ENCODE measurements at regions not wholly inside any gene's neighbourhood (a gene's known extent, or its start where the extent isn't known, plus 50 kb on each side); places are given as distances from the start of the nearest gene placed in this dataset.

DNA sequence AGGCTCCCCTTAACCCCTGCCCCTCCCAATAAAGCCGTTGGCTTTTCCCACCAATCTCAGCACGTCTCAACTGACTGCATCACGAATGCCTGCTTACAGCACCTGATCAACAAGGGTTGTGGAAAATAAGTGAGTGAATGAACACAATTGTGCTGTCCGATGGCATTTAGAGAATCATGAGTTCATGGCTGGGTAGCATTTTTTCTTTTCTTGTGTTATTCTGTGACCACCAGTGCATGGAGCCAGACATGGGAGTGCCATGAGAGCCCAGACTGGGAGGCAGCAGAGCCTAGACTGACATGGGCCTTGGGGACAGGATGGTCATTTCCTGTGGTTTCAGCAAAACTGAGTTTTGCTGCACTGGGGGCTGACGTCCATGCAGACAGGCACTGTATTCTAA is 254.1 kb upstream of the IGFBP3 start:
- DNase-seq = no peak

DNA sequence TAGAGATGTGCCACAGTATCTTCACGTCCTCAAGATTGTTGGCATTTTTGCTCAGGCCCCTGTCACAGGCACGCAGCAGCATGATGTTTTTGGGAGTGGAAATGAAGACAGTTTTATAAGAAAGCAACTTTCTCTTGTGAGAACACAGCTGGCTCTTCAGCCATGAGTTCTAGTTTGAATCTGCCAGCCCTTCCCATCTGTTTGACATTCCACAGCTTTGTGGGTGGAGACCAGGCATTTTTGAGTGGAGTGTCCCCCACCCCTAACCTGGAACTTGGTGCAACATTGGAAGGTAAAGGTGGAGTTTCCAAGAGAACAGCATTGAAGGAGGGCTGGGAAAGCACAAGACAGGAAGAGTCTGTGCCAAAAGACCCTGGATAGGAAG is 253.1 kb upstream of the IGFBP3 start:
- DNase-seq = no peak

DNA sequence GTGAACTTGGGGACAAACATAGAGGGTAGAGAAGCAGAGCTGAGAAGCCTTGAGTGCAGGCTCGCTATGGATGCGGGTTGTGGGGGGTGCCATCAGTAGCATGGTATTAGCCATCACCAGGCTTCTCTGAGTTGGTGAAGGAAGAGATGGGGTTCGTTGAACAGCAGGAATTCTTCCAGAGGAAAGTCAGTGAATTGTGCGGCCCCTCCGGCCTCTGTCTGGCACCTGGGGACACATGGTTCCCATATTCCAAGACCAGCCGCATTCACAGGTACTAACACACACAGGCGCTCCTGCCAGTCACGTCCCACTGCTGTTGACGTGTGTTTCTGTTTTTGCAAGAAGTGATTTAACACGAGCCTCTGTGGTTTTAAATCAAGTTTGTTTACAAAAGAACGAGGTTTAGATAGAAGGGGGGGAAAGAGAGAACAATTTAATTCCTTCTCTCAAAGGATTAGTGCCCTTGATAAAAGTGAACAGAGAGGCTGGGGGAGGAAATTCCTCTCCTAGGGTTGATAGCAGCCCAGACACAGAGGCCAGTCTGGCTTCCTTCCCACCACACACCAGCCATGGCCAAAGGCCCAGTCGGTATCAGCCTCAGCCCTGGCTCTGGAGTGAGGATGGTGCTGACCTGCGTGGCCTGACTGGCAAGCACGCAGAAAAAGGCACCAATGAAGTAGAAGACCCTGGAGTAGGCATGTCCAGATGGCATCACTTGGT is 252.6 kb upstream of the IGFBP3 start:
- no peak for DNase-seq

DNA sequence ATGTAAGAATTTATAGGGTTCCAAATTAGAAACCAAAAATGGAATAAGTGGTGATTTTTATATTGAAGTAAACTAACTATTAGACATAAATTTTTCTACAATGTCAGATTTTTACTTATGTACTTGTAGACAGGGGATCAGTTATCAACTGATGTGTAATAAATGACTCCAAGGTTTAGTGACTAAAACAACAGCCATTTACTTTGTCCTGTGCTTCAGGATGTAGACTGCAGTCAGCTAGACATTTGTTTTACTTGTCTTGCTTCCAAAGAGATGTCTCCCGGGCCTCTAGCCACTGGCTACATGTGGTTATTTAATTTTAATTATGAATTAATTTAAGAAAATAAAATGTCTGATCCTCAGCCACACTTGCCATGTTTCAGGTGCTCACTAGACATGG is 249.7 kb upstream of the IGFBP3 start:
- DNase-seq = no peak

DNA sequence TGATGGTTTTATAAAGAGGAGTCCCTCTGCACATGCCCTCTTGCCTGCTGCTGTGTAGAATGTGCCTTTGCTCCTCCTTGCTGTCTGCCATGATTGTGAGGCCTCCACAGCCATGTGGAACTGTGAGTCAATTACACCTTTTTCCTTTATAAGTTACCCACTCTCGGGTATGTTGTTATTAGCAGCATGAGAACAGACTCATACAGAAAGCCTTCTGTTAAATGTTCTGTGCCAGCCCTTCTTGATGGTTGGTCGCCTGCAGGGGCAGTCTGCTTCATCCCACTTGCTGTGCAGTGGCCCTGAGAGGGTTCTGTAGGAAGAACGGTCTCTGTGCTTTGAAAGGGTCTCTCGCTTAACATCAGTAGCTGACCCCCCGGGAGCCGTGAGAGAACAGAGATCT is 248.9 kb upstream of the IGFBP3 start:
- DNase-seq = no peak

DNA sequence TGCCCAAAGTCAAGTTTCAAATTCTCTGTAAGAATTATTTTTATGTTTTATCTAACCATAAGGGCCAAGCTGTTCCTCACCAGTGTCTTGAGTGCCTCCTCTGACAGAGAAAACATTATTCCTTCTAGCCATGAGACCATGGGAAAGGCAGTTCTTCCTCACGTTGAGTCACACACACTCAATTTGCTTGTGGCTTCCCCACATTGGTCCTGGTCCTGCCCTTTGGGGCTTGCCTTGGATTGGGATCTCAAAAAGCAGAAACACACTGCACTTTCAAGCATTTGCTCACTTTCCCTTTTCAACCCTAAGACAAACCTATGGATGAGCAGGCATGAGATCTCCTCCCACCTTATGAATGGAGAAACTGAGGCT is 248.3 kb upstream of the IGFBP3 start:
- no peak for DNase-seq

DNA sequence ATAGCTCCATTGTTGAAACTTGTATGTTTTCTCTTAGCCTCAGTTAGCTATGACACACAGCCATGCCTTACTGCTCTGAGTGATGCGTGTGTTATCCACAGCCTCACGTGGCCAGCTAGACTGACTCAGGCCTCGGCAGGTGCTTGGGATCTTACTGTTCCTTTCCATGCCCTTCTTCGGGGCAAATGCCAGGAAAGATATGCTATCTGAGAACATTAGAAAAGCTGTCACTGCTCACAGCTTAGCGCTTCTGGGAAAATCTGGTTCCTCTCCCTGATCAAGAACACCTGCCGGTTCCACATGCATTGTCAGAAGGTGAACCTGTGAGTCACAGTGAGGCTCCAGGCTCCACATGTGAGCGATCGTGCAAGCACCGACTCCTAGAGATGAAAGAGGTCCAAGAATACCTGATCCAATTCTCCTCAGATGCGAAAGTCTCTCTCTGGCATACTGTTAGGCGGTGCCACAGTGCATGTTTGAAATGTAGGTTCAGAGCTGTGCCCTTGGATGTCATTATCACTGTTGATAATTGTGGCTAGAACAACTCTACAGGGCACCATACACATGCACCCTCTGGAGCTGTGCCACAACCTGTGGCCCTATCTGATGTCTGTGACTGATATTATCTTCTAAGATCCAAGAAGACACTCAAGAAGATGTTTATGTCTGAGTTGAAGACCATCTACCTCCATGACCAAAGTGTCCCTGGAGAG is 247.8 kb upstream of the IGFBP3 start:
- no peak for DNase-seq

DNA sequence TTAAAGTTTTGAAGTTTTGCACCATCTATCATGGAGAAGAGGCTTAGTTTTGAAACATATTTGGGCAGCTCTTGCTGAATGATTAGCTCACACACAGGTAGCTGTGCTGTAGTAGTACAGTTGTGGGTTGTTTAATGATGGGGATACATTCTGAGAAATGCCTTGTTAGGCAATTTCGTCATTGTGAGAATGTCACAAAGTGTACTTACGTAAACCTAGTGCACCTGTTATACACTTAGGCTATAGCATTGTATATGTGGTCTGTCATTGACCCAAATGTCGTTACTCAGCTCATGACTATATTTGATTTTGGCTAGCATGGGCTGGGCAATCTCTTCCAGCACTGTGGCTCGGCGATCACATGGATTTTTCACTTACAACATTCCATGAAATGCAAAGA is 247.2 kb upstream of the IGFBP3 start:
- no peak for DNase-seq

DNA sequence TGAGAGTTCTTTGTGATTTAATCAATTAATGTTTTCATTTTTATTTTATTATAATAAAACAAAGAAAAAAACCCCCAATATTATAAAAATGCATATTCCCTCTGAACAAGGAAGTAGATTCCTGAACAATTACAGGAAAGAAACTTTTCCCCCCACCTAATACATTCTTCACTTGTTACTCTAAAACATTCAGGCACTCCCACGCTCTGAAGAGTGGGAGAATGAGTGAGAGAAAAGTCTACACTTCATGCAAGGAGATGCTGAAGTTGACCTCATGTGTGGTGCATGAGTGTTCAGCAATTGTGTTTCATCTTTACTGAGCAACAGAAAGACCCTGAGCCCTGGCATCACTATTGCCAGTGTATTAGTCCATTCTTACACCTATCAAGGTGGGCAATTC is 244.2 kb upstream of the IGFBP3 start:
- DNase-seq = no peak

DNA sequence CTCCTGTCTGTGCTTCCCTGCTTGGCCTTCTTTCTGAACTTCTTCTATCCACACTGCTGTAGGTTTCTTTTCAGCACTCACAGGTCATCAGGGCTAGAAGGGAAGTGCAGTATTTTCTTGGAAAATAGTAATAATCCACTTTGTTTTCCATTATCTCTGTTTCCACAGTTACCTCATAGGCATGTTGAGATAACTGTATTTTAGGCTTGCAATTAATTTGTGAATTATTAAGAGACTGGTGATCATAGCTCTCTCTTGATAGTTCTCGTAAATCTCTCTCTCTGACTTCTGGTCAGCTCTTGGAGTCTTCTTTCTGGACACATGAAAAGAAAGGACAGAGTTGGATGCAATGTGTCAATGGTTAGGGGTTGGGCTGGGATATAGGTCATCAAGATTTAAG is 243.6 kb upstream of the IGFBP3 start:
- no peak for DNase-seq

DNA sequence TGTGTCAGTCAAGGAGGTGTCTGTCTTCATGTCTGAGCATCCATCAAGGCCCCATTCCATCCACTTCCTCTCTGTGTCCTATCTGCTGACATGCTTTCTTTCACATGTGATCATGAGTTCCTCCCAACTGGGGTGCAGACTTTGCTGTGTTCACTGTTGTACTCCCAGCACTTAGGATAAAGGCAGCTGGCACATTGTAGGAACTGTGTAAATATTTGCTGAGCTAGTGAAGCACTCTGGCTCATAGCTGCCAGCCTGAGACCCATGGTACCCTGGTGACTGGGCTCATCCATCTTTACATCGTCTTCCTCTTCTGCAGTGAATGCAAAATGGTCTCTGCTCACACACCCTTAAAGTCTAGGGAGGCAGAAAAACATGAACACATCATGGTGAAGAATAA is 242.2 kb upstream of the IGFBP3 start:
- no peak for DNase-seq

DNA sequence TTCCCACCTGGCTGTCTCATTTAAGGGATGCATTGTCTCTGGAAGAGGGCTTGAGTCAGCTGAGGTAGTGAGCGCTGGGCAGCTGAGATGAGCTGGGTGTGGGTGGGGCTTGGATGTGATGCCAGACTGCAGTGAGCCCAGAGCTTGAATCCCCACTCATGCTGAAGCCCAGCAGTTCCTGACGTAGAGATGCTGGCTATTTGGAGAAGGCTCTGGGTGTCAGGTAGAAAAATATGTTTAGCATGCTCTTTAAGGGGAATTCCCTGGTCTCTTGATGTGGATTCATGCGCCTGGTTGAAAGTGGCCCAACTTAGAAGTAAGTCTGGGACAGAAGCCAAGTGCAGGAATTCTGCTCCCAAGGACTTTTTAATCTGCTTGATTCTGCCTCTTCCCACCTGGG is 241.5 kb upstream of the IGFBP3 start:
- DNase-seq = no peak

DNA sequence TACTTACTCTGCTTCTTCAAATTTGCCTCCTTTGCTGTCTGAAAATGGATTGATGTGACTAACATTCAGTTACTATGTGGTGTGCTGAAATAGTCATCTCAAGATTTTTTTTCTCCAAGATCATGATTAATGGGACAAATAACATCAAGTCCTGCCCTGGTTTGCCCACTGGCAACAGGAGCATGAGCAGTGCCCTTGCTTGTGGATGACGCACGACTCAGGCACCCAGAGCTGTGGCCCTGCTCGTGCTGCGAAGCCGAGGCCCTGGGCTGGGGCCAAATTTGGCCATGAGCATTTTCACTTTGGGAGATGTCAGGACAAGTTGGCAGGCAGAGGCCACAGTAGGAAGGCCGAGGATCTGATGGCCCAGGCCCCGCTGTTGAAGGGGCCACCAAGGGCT is 239.8 kb upstream of the IGFBP3 start:
- DNase-seq = no peak

DNA sequence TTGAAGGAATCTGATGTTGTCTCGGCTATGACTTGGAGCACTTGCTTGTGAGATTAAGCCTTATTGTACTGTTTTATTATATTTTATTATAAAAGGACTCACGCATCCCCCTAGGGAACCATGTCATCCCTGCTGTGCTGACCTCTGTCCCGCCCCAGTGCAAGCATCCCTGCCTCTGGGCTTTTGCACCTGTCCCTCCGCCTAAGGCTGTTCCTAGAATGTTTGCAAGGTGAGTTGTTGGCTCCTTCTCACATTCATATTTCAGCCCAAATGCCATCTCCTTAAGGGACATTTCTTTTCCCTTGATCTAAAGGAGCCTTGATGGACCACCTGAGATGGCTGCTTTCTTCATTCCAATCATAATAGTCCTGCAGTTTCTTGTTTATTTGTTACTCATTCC is 236.9 kb upstream of the IGFBP3 start:
- no peak for DNase-seq

DNA sequence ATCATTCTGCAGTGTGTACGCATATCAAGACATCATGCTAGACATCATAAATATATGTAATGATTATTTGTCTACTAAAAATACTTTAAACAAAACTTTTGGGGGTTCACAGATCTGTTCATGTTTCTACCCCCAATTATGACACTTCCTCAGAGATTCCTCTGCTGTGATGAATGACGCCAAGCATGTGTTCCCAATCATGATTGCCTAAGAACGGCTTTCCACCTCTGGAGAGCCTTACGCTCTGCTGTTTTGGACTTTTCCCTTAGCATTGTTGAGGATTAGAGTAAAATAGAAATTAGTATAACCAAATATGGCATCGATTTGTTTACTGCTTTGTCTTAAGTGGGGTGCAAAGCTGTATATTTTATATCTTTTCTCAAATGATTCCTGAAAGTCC is 236.3 kb upstream of the IGFBP3 start:
- DNase-seq = no peak

DNA sequence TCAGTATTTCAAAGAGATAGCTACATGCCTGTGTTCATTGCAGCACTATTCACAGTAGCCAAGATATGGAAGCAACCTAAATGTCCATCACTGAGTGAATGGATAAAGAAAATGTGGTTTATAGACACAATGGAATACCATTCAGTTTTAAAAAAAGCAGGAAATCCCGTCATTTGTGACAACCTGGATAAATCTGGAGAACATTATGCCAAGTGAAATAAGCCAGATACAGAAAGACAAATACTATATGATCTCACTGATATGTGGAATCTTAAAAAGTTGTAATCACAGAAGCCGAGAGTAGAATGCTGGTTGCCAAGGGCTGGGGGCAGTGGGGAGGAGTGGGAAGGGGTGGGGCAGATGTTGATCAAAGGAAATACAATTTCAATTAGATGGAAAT is 235.8 kb upstream of the IGFBP3 start:
- DNase-seq = no peak

DNA sequence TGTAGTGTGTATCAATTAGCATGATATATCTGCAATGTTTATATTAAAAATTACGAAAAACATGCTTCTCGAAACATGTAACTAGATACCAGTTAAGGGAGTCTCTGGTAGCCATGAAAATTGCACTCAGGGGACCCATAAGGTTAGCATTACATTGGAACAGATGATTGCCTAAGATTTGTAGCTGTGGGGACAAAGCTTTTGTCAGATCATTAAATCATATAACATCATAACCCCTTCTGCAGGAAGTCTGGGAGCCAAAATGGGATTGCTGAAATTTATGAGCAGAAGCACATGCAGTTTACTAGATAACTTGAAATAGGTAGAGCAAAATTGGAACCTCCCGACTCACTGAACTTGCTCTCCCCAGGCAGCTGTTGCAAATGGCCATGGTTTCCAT is 235.0 kb upstream of the IGFBP3 start:
- no peak for DNase-seq

DNA sequence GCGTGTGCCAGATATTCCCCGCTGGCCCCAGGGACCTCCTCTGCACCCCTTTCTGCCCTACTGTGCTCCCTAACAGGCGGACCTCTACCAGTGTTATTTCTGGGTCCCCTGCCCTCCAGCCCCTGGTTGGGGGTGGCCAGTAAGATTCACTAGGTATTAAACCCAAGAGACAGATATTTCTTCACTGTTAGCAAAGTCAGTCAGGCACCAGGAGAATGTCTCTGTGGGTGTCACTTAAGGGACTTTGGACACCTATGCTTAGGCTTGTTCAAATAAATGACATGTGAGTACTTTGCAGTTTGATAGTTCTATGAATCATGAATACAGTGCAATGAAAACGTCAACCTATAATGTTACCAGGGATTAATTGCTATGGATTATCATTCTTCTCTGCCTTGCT is 234.3 kb upstream of the IGFBP3 start:
- DNase-seq = no peak

DNA sequence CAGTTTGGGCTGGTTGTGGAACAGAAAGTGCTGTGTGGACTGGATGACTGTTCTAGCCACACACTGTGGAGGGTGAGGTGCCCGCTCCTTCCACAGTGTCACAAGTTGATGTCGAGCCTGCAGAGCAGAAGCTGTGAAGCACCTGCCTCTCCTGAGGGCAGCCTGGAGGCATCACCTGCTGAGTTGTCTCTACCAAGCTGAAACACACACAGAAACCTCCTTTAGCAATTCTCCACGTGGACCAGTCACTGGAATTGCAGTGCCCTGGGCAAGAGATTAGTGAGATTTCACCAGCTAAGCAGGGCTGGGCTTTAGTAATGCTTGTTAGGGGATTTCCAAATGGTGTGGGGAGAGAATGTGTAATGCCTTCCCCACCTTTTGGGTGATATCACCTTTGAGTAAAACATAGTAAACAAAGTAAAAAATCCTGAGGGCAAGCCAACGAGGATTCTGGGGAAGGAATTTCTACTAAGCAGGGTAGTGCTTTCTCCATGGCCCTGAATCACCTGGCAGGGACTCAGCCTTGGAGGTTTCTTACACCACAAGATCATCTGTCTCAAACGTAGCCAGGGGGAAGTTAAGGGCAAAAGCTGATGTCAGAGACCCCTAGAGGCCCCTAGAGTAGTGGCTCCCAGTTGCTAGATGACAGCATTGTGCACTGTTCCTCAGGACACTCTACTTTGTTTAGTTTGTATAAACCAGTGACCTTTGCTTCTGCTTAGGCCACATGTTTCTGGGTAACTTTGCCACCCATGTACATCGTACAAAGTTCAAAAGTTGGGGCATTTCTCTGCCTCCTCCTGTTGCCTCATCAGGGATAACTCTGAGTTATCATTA is 233.1 kb upstream of the IGFBP3 start:
- DNase-seq = no peak

DNA sequence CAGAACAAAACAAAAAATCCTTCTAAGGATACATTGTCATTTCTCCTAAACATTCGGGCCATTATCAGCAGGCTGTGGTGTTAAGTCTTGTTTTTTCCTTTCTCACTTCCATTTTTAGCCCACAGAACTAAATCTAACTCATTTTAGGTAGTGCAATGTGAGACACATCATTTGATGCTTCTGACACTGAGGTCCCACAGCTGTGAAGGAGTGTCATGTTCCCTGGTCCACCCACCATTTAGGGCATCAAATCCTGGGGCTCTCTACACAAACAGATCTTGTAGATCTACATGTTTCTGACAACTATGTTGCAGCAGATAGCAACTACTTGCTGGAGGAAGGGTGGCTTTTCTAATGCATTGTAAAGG is 232.5 kb upstream of the IGFBP3 start:
- no peak for DNase-seq

DNA sequence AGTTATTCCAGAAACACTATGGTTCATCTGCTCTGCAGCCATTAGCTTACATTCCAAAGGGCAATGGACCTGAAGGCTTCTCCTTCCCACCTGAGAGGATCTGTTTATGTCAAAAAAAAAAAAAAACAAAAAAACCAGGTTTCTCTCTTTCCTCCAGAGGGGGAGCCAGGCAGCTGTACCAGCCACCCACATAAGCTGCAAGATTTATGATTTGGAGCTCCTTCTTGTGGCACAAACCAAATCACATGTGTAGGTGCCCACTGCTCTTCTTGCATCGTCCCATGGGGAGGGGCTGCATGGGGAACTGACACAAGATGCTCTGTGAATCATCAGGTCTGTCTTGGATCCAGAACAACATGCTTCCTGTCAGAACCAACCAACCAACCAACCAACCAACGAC is 231.6 kb upstream of the IGFBP3 start:
- no peak for DNase-seq

DNA sequence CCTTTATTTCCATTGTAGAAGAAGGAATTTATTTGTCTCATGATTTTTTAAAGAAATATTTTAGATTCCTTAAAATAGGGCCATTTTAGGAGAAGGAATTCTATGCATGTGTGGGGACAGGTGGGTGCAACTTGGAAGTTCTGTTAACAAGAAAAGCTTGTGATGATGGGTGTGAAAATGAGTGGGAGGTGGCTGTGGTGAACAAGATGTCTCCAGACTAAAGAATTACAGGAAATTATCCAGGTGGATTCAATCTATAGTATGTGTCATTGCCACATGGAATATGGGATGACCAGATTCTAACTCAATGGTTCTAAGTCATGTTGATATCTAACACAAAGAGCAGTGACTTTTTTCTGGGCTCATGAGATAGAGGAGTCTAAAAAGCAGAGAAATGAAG is 229.6 kb upstream of the IGFBP3 start:
- no peak for DNase-seq

DNA sequence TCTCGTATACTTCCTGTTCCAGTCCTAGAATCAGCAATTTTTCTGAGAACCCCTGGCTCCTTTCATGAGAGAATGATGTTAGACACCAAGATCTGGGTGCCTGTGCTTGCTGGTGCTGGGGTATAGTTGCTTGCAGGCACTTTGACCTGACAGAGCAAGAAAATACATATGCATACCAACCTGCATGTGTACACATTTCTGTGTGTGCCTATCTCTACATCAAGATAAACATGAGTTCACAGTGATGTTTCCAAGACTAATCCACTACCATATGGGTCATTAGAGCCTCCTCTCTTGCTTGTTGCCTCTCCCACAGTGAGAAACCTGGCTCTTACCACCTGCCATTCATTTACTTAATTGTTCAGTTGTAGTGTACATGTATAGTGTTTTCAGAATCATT is 229.1 kb upstream of the IGFBP3 start:
- DNase-seq = no peak

DNA sequence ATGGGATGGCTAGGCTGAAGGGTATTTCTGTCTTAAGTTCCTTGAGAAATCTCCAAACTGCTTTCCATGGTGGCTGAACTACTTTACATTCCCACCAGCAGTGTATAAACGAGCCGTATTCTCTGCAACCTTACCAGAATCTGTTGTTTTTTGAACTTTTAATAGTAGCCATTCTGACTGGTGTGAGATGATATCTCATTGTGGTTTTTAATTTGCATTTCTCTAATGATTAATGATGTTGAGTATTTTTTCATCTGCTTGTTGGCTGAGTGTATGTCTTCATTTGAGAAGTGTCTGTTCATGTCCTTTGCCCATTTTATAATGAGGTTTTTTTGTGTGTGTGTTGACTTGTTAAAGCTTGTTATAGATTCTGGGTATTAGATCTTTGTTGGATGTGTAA is 226.8 kb upstream of the IGFBP3 start:
- DNase-seq = no peak

All from CD4-positive, alpha-beta T cell treated with Interleukin-21 for 1 hour (primary cell).